CD4-positive, alpha-beta T cell treated with Interleukin-15 for 4 hours (primary cell): ENCODE measurements at regions not wholly inside any gene's neighbourhood (a gene's known extent, or its start where the extent isn't known, plus 50 kb on each side); places are given as distances from the start of the nearest gene placed in this dataset.
"Not testable (repeated sequence)": the region's sequence is repeated elsewhere in the genome, so short reads cannot be mapped to it uniquely, and the experiment has no call there.

Experiments
- DNase-seq: peaks from one replicate; pipeline ENCODE4 v3.0.0-alpha.2; 2020; ENCODE audit warnings: low spot score

DNA sequence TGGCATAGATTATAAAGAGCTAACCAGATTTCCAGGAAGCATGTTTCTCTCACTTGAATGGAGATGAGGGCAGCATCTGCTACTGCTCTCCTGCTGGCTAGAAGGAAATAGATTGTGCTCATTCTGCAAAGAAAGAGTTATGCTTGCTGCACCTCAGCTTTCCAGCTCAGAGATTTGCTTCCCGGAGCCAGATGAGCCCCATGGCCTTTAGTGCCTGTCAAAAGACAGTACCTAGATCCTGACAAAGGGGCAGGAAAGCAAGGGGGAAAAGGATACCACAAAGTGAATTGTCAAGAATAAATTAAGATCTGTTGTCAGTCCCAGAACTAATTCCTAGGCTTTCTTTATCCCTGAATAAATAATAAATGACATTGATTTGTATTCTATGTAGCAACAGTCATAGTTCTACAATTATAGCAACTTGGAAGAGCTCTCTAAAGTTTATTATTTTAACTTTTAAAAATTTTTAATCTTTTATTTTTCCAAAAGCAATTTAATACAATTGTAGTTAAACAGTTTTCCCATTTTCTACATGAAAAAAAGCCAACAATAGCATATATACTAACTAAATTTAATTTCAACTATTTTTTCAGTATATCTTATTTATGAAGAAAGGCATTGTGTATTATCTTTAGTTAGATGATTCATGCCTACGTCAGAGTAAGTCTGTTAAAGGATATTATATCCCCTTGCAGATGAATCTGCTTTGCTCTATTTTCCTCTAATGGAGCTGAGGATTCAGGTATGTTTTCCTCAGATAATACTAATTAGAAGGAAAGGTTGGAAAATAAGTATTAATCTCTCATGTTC lies 306.1 kb upstream of the DDI1 start:
- no peak for DNase-seq

DNA sequence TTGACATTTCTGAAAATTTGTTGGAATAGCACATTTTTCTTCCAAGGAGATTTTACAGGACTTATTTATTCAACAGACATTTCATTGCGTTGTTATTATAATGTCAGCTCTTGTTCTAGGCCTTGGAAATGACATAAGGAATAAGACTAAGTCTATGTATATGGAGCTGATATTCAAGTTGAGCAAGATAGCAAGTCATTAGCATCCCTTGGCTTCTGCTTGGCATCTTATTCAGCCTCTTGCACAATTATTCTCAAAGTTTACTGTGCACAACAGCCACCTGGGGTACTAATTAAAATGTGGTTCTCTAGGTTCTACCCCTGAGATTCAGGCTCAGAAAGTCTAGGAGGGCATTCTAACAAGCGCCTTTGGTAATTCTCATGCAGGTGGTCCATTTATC lies 304.8 kb upstream of the DDI1 start:
- no peak for DNase-seq

DNA sequence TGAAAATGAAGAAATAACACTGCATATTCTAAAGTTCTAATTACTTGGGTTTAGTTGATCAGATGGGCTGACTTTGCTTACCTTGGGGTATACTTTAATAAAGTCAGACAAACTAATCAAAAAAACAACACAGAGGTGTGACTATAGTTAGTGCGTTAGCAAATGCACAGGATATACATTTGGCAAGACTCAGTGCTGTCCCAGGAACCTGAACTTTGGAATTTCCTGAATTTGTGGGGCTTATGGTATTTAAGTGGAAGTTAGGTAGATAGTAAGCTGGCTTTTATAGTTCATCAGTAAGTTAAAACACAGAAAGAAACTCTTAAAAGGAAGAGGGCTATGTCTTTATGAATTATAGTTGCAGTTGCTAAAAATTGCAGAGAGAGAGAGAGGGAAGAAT lies 302.6 kb upstream of the DDI1 start:
- DNase-seq: no peak

DNA sequence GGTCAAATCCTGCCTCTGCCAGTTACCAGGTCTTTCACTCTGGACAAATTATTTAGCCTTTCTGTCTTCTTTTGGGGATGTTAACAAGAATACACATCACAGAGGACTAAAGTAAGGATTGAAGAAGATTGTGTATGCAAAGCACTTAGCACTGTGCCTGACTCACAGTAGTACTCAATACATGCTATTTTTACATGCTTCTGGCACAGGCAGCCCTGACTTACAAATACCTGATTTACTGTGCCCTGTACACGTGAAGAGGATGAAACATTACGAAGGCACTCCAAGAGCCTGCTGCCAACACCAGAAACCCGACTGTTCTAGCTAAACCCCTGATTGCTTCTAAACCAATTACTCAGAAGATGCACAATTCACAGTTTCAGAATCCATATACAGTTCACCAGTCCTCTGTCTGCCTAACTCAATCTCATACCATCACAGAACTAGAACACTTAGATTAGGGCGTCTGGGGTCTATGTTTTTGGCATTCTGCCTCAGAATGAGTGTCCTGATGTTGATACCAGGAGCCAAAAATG lies 300.9 kb upstream of the DDI1 start:
- no peak for DNase-seq

DNA sequence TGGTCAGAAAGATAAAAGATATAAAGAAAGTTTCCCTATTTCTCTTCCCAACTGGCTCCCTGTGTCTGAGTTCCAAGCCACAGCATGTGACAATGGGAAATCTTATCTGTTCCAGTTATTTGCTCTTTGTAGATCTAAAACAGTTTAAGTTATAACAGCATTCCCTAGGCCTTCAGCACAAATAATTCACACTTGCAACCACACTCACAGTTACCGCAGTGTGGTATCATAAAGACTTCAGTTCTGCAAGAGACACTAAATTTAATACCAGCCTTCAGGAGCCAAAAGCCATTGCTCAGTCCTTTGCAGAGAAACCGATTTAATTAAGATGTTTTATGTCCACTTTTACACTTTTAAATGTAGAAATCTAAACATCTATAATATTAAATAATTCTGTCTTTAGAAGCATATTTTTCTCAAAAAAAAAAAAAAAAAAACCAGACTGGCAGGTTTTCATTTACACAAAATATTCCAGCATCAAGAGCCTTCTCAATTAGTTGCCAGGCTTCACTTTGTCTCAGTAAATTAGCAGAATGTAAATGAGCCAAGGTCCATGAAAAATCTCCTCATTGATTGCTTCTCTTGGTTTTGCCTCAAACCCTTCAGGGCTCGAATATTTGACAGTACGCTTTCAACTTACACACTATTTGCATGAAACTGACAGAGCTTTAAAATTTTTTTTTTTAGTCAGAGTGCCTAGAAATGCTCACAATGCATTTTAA lies 300.0 kb upstream of the DDI1 start:
- DNase-seq: no peak

DNA sequence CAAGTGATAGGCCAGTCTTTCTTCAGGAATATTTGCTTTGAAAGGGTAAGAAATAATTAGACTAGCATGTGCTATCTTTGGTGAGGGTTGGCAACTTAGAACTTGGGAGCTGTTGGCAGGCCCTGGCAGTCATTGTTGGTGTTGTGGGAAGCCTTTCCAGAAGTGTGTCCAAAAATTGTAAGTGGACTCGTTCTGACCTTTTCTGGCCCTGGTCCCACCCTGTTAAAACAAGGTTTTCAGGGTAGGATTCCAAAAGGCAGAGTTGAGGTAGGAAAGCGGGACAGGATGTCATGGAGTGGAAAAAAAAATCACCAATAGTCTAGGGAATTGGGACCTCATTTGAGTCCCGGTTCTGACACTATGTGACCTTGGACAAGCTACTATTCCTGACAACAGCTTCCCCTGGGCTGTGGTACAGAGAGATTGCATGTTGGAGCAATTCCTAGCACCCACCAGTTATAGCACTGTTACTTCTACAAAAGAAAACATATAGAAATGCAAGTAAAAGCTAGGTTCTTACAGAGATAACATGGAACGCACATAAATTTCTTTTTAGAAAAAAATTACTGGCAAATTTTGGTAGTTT lies 299.3 kb upstream of the DDI1 start:
- no peak for DNase-seq

DNA sequence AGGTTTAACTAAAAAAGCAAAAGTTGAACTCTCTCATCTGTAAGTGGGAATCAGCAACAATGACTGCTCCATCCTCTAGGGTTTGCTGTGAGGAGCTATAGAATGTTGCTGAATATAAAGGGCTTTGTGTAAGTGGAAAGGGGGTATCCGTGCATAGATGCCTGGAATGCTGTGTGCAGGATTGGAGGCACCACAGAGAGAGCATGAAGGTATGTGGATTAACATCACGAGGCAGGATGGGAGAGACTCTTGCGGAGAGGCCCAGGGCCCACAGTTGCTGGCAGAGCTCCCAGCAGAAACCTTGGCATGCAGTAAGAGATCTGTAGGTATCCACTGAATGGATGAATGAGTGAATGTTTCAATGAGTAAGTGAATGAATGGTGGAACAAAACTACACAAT lies 298.7 kb upstream of the DDI1 start:
- DNase-seq: no peak

DNA sequence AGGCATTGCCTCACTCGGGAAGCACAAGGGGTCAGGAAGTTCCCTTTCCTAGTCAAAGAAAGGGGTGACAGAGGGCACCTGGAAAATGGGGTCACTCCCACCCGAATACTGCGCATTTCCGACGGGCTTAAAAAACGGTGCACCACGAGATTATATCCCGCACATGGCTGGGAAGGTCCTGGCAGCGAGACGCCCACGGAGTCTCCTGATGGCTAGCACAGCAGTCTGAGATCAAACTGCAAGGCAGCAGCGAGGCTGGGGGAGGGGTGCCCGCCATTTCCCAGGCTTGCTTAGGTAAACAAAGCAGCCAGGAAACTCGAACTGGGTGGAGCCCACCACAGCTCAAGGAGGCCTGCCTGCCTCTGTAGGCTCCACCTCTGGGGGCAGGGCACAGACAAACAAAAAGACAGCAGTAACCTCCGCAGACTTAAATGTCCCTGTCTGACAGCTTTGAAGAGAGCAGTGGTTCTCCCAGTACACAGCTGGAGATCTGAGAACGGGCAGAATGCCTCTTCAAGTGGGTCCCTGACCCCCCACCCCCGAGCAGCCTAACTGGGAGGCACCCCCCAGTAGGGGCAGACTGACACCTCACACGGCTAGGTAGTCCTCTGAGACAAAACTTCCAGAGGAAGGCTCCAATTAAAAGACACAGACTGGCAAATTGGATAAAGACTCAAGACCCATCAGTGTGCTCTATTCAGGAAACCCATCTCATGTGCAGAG lies 297.2 kb upstream of the DDI1 start:
- DNase-seq: not testable (repeated sequence)

DNA sequence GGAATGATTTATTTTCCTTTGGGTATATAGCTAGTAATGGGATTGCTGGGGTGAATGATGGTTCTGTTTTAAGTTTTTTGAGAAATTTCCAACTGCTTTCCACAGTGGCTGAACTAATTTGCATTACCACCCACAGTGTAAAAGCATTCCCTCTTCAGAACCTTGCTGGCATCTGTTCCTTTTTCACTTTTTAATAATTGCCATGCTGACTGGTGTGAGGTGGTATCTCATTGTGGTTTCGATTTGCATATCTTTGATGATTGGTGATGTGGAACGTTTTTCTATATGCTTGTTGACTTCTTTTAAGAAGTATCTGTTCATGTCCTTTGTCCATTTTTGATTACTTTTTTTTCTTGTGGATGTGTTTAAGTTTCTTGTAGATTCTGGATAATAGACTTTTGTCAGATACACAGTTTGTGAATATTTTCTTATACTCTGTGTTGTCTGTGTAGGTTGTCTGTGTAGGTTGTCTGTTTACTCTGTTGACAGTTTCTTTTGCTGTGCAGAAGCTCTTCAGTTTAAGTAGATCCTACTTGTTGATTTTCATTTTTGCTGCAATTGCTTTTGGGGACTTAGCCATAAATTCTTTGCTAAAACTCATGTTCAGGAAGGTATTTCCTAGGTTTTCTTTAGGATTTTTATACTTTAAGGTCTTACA lies 291.8 kb upstream of the DDI1 start:
- no peak for DNase-seq

DNA sequence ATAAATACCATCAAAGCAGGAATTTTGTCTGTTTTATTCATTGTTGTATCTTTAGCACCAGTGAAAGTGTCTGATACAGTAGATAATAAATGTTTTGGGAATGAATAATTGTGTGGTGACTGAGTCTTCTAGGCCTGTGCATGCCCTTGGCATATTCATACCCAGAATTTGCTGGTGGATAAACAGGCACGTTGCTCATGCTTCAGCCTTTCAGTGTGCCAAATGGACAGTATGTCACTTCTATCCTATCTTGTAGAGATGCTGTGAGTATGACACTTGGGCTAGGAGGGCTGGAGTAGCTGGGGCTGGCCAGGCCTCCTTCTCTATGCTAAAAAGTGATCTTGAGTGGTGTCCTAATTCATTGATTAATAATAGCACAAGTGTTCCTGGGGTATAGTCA lies 287.3 kb upstream of the DDI1 start:
- no peak for DNase-seq

DNA sequence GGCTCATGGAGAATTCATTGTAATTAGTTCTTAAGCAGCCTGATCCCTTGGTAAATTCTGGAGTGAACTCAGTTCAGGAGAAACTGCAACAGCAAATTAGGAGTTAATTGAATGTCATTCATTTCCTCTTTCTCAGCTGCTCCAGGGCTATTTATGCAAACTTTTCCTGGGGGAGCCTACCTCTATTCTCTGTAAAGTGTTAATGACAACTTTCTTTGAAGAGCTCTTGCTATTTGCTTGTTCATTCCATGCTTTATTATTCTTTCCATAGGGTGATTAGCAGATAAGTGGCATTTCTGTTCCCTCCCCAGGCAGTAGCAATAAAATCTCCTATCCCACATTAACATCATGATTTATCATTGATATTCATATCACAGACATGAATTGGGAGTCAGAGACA lies 267.6 kb upstream of the DDI1 start:
- DNase-seq: no peak

DNA sequence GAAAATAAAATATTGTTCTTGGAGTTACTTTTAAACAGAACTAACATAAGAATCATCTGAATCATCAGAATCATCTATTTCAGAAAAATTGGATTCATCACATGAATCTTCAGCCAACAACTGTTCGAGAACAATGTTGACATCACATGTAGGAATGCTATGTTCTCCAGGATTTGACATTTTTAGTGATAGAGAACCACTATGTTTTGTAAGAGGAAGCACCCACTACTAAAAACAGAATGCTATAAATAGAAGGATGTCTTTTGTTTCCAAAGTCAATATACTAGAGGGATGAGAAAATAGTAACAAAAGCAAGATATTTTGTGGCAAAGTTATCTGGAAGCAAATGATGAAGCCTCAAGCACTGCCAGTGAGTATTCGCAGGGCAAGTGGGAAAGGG lies 263.4 kb upstream of the DDI1 start:
- DNase-seq: no peak

DNA sequence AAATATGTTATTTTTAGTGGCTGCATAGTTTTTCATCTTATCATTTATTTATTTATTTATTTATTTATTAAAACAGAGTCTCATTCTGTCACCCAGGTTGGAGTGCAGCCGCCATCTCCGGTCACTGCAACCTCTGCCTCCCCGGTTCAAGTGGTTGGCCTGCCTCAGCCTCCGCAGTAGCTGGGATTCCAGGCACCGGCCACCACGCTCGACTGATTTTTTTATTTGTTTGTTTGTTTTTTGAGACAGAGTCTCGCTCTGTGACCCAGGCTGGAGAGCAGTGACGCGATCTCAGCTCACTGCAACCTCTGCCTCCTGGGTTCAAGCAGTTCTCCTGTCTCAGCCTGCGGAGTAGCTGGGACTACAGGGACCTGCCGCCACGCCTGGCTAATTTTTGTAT lies 262.9 kb upstream of the DDI1 start:
- DNase-seq: no peak

DNA sequence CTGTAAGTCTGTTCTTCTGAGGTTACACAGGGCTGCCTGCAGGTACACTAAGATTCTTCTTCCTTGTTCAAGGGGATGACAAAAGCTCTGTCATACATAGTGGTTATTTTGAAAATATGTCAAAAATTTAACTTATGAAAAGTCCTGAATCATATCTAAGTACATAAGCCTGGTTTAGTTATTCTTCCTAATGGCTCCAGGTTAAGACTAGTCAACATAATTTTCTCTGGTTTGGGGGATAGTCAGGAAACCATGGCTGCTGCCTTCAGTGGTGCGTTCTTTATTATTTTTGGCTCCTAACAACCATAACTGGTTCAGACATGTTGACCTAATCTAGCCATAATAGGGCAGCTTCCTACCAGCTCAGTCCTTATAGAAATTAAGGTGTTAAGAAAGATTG lies 257.4 kb upstream of the DDI1 start:
- DNase-seq: no peak

DNA sequence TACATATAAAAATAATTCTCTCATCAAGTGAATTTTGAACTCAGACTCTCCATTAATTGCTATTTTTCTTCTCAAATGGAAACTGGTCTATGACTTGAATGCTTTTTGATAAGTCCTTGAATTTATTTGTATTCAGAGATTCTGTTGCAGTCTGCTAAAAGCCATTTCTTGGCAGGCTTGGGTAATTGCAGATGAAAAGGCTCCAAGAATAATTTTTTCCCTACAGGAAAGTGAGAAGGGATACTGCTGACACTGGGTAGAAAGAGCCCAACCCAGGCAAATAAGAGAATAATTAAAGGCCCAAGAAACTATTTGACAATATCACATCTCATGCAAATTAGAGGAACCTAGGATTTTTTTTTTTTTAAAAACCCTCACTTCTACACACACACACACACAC lies 246.5 kb upstream of the DDI1 start:
- DNase-seq: no peak

DNA sequence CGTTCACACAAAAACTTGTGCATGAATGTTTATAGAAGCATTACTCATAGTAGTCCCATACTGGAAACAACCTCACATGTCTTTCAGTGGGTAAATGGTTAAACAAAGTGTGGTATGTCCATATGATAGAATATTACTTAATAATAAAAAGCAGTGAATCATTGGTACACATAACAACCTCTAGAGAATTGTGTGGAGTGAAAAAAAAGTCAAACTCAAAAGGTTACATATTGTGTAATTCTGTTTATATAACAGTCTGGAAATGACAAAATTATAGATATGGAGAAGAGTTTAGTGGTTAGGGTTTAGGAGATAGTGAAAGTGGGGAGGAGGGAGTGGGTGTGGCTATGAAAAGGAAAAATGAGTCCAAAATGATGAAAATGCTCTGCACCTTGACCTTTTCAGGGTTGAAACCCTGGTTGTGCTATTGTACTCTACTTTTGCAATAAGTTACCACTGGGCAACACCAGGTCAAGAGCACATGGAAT lies 243.4 kb upstream of the DDI1 start:
- DNase-seq: no peak

DNA sequence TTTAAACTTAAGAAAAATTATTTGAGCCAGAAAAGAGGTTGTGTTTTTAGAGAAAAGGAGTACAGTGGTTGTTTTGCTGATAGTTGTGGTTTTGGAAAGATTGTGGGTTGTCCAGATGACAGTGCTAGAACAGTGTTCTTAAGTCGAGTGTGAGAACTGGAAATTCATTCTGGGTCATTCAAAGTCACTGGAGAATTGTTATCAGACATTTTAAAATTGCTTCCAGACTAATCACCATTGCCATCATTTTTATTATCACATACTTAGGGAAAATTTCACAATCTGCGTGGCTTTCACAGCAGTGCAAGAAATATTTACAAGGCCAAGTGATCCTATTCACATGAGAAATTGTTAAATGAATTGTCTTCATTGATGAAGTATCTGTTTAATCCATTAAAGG lies 242.2 kb upstream of the DDI1 start:
- no peak for DNase-seq

DNA sequence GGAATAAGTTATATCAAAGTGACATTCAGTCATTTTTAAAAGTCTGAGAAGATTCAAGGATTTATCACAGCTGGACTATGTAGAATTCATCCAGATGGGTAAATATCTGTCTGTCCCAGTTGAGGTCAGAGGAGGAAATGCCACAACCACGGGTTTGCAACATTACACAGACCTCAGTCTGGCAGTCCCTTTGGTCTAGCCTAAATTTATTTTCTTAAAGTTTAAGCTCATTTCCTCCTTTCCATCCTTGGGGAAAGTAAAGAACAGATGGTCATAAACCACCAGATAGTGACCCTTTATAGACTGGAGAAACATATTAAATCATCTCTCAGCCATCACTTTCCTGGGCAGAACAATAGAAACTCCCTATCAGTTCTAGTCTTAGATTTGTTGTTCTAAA lies 238.4 kb upstream of the DDI1 start:
- no peak for DNase-seq

DNA sequence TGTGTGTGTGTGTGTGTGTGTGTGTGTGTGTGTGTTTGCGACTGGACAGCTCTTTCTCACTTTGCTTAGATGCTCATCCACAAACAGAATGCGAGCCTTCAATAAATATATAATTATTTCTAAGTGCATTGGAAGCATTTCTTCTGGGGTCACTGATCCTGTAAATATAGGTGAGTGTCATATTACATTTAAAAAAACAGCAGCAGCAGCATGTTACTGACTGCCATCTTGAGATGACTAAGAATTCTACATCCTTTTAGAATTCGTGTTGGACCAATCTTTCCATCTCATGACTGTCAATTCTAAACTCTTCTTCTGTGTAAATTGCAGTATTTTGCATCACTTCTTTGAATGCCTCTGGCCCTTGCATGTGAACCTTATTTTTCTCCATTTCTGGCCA lies 238.0 kb upstream of the DDI1 start:
- no peak for DNase-seq

DNA sequence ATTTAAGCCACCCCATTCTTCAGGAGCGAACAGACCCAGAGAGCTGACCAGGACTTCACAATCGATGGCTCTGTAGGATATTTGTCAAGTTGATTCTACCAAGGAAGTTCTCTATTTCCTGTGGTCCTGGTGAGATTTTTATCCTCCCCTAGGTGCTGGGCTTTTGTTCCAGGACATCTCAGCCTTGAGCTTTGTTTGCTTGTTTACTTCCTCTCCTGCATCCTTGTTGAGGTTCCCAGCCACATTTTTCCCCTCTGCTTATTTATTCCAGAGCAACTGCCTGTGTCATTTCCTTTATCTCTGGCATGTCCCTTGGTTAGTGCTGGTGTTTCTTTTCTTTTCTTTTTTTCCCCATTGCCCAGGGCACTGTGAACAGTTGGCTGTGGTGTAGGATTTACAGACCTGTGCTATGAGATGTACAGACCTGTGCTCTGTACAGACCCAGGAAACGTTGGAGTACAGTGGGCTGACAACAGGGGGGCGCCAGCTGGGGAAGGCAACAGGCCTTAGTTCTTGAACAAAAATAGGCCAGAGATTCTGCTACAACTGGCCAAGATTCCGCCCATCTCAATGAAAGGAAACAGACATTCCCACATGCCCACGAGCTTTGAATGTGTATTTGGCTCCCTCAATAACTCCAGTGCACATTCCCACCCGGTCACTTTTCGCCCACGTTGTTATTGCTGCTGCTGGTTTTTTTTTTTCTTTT lies 235.9 kb upstream of the DDI1 start:
- no peak for DNase-seq

DNA sequence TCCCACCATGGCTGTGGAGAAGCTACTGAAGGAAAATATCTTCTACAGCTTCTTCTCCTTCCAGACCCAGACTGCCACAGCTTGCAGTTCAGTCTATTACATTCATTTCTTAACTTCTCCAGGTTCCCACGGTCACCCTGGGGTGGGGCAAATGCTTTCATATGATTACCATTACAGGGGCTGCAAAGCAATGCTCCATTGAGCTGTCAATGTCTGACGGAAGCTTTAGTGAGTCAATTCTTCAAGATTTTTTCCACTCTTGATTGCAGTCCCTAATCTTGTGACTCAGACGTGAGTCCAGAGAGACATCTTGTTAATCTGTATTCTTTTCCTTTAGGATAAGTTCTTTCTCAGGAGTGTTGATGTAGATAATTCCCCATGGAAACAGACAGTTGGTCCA lies 233.4 kb upstream of the DDI1 start:
- DNase-seq: no peak
